Stimulated activated CD4-positive, alpha-beta T cell treated with anti-CD3 and anti-CD28 coated beads, Interleukin-1b, Interleukin-23, amount 100 ng/mL, for 24 hours (primary cell): ENCODE measurements at regions not wholly inside any gene's neighbourhood (a gene's known extent, or its start where the extent isn't known, plus 50 kb on each side); places are given as distances from the start of the nearest gene placed in this dataset.

Experiments used
- DNase-seq, 4 experiments: peaks; one replicate each; pipeline ENCODE4 v3.0.0-alpha.2; 2020; ENCODE audit warnings: low read depth in 4 of 4, low spot score in 1 of 4

DNA sequence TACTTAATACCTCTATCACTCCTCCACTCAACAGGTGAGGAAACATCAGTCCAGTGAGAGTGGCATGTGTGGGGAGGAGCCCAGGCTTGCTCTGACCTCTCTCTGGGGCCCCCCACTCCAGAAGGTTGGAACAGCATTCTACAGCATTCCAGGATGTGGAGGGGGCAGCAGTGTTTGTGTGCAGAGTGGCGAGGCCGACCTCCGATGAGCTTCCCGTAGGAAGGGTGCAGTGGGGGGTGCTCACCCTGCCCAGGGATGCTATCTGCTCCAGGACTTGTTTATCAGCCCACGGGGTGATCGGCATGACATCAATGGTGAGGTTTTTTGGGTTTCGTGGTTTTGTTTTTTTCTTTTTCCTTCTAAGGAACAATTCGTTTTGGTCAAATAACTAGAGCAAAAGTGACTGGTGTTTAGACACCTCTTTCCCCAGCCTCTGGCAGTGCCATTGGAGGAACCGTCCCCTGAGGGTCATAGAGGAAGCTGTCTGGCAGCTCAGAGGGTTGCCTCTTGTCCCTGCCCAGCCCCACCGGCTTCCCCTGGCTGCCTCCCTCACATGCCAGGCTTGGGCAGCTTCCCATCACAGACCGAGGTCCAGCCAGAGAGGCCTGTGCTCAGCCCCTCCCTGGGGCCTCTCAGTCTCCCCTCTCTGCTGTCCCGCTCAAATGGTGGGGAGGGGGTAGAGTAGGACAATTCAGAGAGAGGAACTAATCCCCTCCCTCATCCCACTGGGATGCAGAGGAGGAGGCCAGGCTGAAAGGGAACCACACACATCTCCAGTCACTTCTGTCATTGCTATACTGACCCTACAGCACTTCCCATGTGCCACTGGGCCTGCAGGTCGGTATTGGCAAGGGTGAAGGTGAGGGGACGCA is 96.5 kb downstream of the ZFP36L2 start:
- no peak for DNase-seq

- no peak for DNase-seq
Measured at GRCh38 chr2:43128559-43128955, 97.8 kb downstream of the ZFP36L2 start.

DNA sequence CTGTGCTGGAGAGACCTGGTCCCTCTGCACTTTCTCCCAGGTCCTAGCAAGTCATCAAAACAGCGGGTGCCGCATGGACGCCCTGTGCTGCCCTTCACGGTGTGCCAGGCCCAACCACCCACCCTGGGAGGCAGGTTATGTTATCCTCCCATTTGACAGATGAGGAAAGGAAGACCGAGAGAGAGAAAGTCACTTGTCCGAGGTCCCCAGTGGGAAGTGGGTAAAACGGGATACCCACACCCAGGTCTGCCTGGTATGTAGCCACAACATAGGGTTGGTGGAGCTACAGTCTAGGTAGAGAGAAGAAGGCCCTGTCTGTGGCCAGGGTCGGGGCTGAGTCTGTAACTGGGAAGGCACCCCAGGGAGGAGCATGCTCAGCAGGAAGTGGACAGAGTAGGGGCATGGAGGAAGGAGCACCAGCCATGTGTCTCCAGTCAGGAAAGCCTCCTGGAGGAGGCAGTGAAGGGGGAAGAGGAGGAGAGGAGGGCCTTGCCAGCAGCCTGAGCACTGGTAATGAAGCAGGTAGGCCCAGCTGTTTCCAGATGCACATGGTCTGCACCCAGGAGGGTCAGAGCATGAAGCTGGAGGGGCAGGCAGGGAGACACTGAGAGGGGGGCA is 98.4 kb downstream of the ZFP36L2 start:
- no peak for DNase-seq

GRCh38 chr2:43127208-43127940 is 99.0 kb downstream of the ZFP36L2 start:
- peak; percentile 88 to 97 (median 94) for DNase-seq

GRCh38 chr2:43126817-43127207 is 99.6 kb downstream of the ZFP36L2 start:
- DNase-seq = no peak

- DNase-seq = no peak
Measured at GRCh38 chr2:43125090-43125998, 101.1 kb downstream of the ZFP36L2 start.

DNA sequence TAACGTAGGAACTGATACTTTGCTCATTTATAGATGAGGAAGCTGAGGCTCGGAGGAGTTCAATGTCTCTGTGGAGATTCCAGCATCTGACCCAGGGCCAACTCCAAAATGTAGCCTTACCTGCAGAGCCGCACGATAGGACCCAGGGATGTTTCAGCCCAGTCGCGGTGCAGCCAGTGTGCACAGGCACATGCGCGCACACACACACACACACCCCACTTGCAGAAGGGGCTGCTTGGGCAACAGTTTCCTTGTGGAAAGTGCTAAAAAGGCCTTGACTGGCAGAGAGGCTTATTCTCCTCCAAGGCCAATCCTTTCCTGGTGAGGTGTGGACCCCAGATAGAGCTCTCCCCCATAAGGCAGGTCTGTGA is 101.7 kb downstream of the ZFP36L2 start:
- no peak for DNase-seq

DNA sequence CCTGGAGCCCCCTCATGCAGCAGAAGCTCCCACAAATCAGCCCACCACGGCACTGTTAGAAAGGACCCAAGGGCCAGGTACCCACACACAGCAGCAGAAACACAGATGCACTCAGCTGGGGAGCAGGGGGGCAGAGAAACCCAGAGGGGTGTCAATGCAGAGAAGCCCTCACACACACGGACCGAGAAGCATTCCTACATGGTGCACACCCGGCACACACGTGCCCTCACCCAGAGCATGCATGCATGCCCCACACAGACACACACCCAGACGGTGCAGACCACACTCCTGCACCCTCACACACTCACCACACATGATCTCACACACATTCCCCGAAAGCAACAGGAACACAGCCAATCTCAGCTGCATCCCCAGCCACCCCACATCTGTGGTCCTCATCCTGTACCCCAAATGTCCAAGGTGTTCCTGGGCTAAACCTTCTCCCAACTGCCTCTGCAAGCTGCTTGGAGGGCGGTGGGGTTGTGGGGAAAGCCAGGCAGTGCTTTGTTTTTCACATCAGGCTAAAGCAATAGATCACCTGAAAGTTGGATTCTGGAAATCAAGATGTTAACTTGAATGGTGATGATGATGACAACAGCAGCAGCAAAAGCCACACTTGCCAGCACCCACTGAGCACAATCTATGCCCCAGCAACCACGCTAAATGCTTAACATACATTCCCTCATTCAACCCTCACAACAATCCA is 102.3 kb downstream of the ZFP36L2 start:
- DNase-seq = no peak

DNA sequence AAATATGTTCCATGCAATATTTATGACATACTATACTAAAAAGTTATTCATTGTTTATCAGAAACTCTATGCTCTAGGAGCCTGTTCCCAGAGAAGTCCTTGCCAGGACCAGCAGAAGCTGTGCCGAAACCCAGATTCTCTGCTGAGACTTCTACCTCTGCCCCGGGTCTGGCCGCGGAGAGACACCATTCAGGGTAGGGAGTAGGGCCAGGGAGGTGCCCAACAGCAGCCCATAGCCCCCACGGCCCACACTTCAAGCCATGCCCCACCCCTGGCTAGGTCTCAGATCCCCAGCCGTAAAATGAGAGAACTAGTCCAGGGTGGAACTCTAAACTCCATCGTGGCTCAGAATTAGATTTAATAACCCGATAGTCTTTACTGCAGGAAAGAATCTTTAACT is 102.9 kb downstream of the ZFP36L2 start:
- DNase-seq = no peak

DNA sequence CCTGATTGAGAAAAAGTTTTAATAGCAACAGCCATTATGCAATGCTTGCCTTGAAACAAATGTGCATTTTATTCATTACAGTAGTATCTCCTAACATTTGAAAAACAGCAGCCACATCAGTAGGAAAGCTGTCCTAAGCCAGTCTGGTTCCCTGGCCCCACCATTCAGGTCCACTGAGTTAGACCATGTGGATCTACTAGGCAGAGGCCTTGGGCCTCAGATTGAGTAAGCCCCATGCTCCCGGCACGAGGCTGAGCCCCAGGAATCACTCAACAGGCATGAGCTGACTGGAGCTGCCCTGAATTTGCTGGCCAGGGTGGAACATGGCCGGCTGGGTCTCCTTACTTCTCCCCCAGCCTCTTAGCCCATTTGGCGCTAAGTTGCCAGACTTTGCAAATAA is 103.4 kb downstream of the ZFP36L2 start:
- no peak for DNase-seq

DNA sequence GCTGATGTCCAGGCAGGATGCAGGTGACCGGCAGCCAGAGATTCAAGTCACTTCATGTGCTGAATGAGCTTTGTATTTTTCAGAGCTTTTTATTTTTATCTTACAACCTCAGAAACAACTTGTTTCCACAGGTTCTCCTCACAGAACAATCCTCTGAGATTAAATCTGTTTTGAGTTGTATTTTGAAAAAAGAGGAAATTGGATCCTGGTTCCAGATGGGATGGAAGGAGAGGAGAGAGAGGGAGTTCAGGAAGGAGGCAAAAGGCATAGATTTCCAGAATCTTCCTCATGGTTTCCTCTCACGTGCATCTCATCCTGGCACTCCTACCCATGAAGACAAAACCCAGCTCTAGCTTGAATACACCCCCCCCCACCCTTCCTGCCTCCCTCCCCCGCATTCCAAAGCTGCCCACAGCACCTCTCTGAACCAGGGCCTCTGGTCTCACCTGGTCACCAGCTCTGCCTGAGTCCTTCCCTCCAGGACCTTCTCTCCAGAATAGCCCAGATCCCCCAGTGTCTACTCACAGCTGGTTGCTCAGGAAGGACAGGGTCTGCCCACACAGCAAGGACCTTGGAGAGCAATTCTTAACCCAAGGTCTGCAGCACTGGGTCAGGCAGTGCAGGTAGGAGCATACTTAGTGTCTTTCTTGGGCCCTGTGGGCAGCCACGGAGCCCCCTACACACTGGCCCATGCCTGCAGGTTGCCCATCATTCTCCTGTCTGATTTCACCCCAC is 104.7 kb downstream of the ZFP36L2 start:
- no peak for DNase-seq

- no peak for DNase-seq
Measured at GRCh38 chr2:43119303-43119702, 107.1 kb downstream of the ZFP36L2 start.

- no peak for DNase-seq
Measured at GRCh38 chr2:43117521-43118143, 108.8 kb downstream of the ZFP36L2 start.

GRCh38 chr2:43116988-43117387 is 109.4 kb downstream of the ZFP36L2 start:
- DNase-seq = no peak

DNA sequence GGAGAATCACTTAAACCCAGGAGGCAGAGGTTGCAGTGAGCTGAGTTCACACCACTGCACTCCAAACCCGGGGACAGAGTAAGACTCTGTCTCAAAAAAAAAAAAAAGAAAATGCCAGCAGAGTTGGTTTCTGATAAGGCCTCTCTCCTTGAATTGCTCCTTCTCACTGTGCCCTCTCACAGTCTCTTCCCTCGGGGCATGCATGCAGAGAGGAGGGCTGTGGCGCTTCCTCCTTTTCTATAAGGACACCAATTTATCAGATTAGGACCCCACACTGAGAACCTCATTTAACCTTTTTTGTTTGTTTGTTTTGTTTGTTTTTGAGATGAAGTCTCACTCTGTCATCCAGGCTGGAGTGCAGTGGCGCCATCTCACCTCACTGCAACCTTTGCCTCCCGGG is 110.5 kb downstream of the ZFP36L2 start:
- DNase-seq = no peak

DNA sequence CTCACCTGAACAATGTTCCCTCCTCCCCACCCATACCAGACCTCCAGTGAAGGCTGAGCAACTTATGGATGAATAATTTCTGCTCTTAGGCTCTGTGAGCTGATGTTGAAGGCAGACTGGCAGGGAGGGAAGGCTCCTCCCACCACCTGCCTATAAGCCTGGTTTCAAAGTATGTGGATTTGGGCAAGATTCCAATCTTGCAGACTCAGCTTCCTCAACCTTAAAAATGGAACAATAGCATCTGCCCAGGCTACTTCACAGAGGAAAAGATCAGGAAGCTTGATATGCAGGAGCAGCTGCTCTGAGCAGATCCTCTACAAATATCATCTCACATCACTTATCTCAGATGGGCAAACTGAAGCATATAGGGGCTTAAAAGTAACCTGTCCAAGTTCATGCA is 112.2 kb downstream of the ZFP36L2 start:
- DNase-seq = no peak

GRCh38 chr2:43111788-43112554 is 114.4 kb downstream of the ZFP36L2 start:
- no peak for DNase-seq

DNA sequence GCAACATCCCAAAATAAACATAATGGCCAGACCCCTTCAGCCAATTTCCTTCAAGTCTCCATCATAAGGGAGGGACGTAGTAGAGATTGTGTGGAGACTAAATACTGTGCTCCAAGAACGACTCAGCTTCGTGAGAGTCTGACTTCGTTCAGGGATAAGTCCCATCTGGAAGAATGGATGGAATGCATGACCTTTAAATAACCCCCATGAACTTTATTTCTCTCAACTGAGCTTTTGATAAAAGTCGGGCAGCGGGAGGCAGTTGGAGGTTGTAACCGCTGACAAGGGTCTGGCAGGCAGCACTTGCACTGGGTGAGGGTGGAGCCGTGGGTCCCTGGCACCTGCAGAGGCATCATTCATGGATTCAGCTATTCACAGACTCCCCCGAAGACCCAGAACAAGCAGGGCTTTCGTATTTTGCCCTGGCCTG is 115.9 kb downstream of the ZFP36L2 start:
- DNase-seq = no peak
